ENCODE measurements at regions not wholly inside any gene's neighbourhood (a gene's known extent, or its start where the extent isn't known, plus 50 kb on each side); places are given as distances from the start of the nearest gene placed in this dataset.

GRCh38 chr9:110081395-110081794 is 126.6 kb downstream of the C9orf152 start:
- TF ChIP-seq CTCF (IDR thresholded peaks at IDR 0.05): no peak
- H3K9me3 Mint-ChIP-seq (ENCODE audit: unreplicated experiment): no peaks in the 10 kb centered on the region
- H3K36me3 Mint-ChIP-seq (ENCODE audit: unreplicated experiment): peaks cover 9% of the 10 kb centered on the region
- H3K4me3 Mint-ChIP-seq (ENCODE audit: unreplicated experiment): peak overlapping the region; percentile 26
- DNase-seq (ENCODE audit: extremely low spot score, unreplicated experiment): peak; percentile 34
- H3K27ac Mint-ChIP-seq (ENCODE audit: unreplicated experiment): peak overlapping the region; percentile 94
- H3K27me3 Mint-ChIP-seq (ENCODE audit: unreplicated experiment): no peaks in the 10 kb centered on the region
- peaks cover 53% of the 10 kb centered on the region for H3K4me1 Mint-ChIP-seq (ENCODE audit: unreplicated experiment)

GRCh38 chr9:110083866-110084265 is 124.1 kb downstream of the C9orf152 start:
- Mint-ChIP-seq H3K27ac (ENCODE audit: unreplicated experiment) (peak overlapping the region; percentile 42), H3K9me3 (ENCODE audit: unreplicated experiment) (no peaks in the 10 kb centered on the region), H3K27me3 (ENCODE audit: unreplicated experiment) (no peaks in the 10 kb centered on the region), H3K4me1 (ENCODE audit: unreplicated experiment) (peaks cover 44% of the 10 kb centered on the region), H3K4me3 (ENCODE audit: unreplicated experiment) (no peak overlapping the region), H3K36me3 (ENCODE audit: unreplicated experiment) (peaks cover 10% of the 10 kb centered on the region)
- TF ChIP-seq CTCF (IDR thresholded peaks at IDR 0.05): no peak
- no peak for DNase-seq (ENCODE audit: extremely low spot score, unreplicated experiment)

- DNase-seq (ENCODE audit: extremely low spot score, unreplicated experiment): no peak
- peaks cover 48% of the 10 kb centered on the region for H3K4me1 Mint-ChIP-seq (ENCODE audit: unreplicated experiment)
- no peaks in the 10 kb centered on the region for H3K9me3 Mint-ChIP-seq (ENCODE audit: unreplicated experiment)
- no peak overlapping the region for H3K4me3 Mint-ChIP-seq (ENCODE audit: unreplicated experiment)
- H3K27me3 Mint-ChIP-seq (ENCODE audit: unreplicated experiment): no peaks in the 10 kb centered on the region
- TF ChIP-seq CTCF (IDR thresholded peaks at IDR 0.05): no peak
- H3K36me3 Mint-ChIP-seq (ENCODE audit: unreplicated experiment): peaks cover 9% of the 10 kb centered on the region
- H3K27ac Mint-ChIP-seq (ENCODE audit: unreplicated experiment): no peak overlapping the region
Measured at GRCh38 chr9:110086537-110086936, 121.4 kb downstream of the C9orf152 start.

DNA sequence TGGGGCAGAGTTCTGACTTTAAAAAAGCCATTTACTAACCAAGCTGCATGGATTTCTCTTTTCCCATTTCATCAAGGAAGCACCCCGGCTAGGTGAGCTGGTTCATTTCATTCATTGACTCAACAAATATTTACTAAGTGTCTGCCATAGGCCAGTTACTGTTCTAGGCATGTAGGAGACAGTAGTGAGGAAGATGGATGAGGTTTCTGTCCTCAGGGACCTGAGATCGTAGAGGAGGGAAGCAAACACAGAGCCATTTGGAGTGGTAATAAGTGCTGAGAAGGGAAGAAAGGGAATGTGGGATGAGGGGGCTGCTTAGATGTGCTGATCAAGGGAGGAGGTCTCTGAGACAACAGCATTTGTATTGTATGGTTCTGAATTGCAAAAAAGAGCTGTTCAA is 120.4 kb downstream of the C9orf152 start:
- H3K36me3 Mint-ChIP-seq (ENCODE audit: unreplicated experiment): peaks cover 7% of the 10 kb centered on the region
- H3K4me1 Mint-ChIP-seq (ENCODE audit: unreplicated experiment): peaks cover 37% of the 10 kb centered on the region
- no peaks in the 10 kb centered on the region for H3K27me3 Mint-ChIP-seq (ENCODE audit: unreplicated experiment)
- peak; percentile 13 for DNase-seq (ENCODE audit: extremely low spot score, unreplicated experiment)
- H3K27ac Mint-ChIP-seq (ENCODE audit: unreplicated experiment): no peak overlapping the region
- no peak overlapping the region for H3K4me3 Mint-ChIP-seq (ENCODE audit: unreplicated experiment)
- H3K9me3 Mint-ChIP-seq (ENCODE audit: unreplicated experiment): no peaks in the 10 kb centered on the region
- no peak for TF ChIP-seq CTCF (IDR thresholded peaks at IDR 0.05)

GRCh38 chr9:110088099-110088498 is 119.9 kb downstream of the C9orf152 start:
- peaks cover 37% of the 10 kb centered on the region for H3K4me1 Mint-ChIP-seq (ENCODE audit: unreplicated experiment)
- H3K27ac Mint-ChIP-seq (ENCODE audit: unreplicated experiment): no peak overlapping the region
- H3K27me3 Mint-ChIP-seq (ENCODE audit: unreplicated experiment): no peaks in the 10 kb centered on the region
- peak; percentile 6 for DNase-seq (ENCODE audit: extremely low spot score, unreplicated experiment)
- no peak for TF ChIP-seq CTCF (IDR thresholded peaks at IDR 0.05)
- peaks cover 7% of the 10 kb centered on the region for H3K36me3 Mint-ChIP-seq (ENCODE audit: unreplicated experiment)
- H3K9me3 Mint-ChIP-seq (ENCODE audit: unreplicated experiment): no peaks in the 10 kb centered on the region
- no peak overlapping the region for H3K4me3 Mint-ChIP-seq (ENCODE audit: unreplicated experiment)

All from osteocyte (in vitro differentiated cells).